ENCODE measurements at regions not wholly inside any gene's neighbourhood (a gene's known extent, or its start where the extent isn't known, plus 50 kb on each side); places are given as distances from the start of the nearest gene placed in this dataset.

DNA sequence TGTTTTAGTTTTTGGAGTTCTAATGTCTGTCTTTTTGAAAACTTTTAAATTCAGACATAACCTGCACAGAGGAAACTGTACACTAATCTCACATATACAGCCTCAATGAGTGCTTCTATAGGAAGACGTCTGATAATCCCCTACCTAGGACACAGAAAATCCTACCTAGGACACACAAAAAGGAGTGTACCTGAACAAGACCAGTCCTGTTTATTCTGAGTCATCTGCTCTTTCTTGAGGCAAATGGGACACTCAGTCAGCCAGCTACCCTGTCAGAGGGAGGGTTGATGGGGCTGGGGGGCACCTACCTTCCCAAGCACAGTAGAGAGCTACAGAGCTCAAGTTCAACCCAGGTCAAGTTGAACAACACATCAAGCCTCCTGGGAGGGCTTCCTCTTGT, 346.6 kb upstream of the NCAM1 start:
- no peak for TF ChIP-seq CTCF (IDR thresholded peaks at IDR 0.05; ENCODE audit: insufficient read depth, missing control alignments)
- FAIRE-seq (no peak), DNase-seq (ENCODE audit: insufficient read length, low spot score) (no peak)

DNA sequence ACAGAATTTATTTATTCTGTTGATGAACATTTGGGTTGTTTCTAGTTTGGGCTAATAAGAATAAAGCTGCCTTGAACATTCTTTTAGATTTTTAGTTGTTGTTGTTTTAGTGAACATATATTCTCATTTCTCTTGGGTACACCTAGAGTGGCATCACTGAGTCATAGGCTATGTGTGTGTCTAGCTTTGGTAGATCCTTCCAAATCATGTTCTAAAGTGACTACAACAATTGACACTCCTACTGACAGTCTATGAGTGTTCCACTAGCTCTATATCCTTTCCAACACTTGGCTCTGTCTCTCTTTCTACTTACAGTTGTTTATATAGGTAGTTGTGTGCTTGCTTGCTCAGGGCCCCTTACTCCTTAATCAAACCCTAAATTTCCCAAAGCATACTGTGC, 346.0 kb upstream of the NCAM1 start:
- FAIRE-seq (no peak), DNase-seq (ENCODE audit: insufficient read length, low spot score) (no peak)
- TF ChIP-seq CTCF (IDR thresholded peaks at IDR 0.05; ENCODE audit: insufficient read depth, missing control alignments): no peak

- FAIRE-seq: no peak
- TF ChIP-seq CTCF (IDR thresholded peaks at IDR 0.05; ENCODE audit: insufficient read depth, missing control alignments): no peak
These were observed 345.3 kb upstream of the NCAM1 start for GRCh38 chr11:112615891-112616290.

GRCh38 chr11:112616327-112617097, 344.7 kb upstream of the NCAM1 start:
- FAIRE-seq (no peak), DNase-seq (ENCODE audit: insufficient read length, low spot score) (no peak)
- no peak for TF ChIP-seq CTCF (IDR thresholded peaks at IDR 0.05; ENCODE audit: insufficient read depth, missing control alignments)

More at GRCh38 chr11:112615891-112616290, 345.3 kb upstream of the NCAM1 start:
- no peak for DNase-seq (ENCODE audit: insufficient read length, low spot score)

DNA sequence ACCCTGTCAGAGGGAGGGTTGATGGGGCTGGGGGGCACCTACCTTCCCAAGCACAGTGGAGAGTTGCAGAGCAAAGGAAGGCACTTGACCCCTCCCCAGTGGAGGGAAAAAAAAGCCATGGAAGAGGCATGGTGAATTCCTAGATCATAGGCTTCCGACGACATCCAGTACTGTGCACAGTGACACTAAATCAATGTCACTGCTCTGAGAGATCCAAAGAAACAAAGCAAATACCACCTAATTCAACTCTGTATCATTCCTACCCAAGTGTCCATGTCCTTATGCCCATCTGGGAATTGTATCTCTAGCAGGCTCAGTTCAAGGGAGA, 344.2 kb upstream of the NCAM1 start:
- DNase-seq (ENCODE audit: insufficient read length, low spot score): no peak
- no peak for TF ChIP-seq CTCF (IDR thresholded peaks at IDR 0.05; ENCODE audit: insufficient read depth, missing control alignments)
- FAIRE-seq: no peak

GRCh38 chr11:112617977-112618826, 343.0 kb upstream of the NCAM1 start:
- FAIRE-seq (no peak), DNase-seq (ENCODE audit: insufficient read length, low spot score) (no peak)
- TF ChIP-seq CTCF (IDR thresholded peaks at IDR 0.05; ENCODE audit: insufficient read depth, missing control alignments): no peak

GRCh38 chr11:112619106-112619505, 342.1 kb upstream of the NCAM1 start:
- TF ChIP-seq CTCF (IDR thresholded peaks at IDR 0.05; ENCODE audit: insufficient read depth, missing control alignments): no peak
- FAIRE-seq: no peak
- no peak for DNase-seq (ENCODE audit: insufficient read length, low spot score)

Data from D721Med (cell line).